BLaER1 treated with 17β-estradiol and CSF1 and Interleukin-3, amounts not matched to agents 10 nM and 100 nM (cell line): ENCODE measurements at regions not wholly inside any gene's neighbourhood (a gene's known extent, or its start where the extent isn't known, plus 50 kb on each side); places are given as distances from the start of the nearest gene placed in this dataset.

ENCODE experiments used
- H3K27ac ChIP-seq, 11 experiments: shearing (Covaris generic); formaldehyde crosslinking; 2 replicates each; pipeline ENCODE4 v1.8.1; 2022
- H3K27me3 ChIP-seq, 11 experiments: shearing (Covaris generic); formaldehyde crosslinking; 2 replicates each; pipeline ENCODE4 v1.8.1; 2022
- H3K36me3 ChIP-seq, 11 experiments: shearing (Covaris generic); formaldehyde crosslinking; 2 replicates each; pipeline ENCODE4 v1.8.1; 2022
- H3K4me1 ChIP-seq, 10 experiments: shearing (Covaris generic); formaldehyde crosslinking; 2 replicates each; pipeline ENCODE4 v1.8.1; 2022
- H3K4me2 ChIP-seq, 11 experiments: shearing (Covaris generic); formaldehyde crosslinking; 2 replicates each; pipeline ENCODE4 v1.8.1; 2022
- H3K4me3 ChIP-seq, 10 experiments: shearing (Covaris generic); formaldehyde crosslinking; 2 replicates each; pipeline ENCODE4 v1.8.1; 2022
- H3K9ac ChIP-seq, 11 experiments: shearing (Covaris generic); formaldehyde crosslinking; 2 replicates each; pipeline ENCODE4 v1.8.1; 2022
- H3K9me3 ChIP-seq, 11 experiments: shearing (Covaris generic); formaldehyde crosslinking; replicated peaks in 1 of 11; 2 replicates each; pipeline ENCODE4 v1.8.1; 2022
- H4K20me1 ChIP-seq, 11 experiments: shearing (Covaris generic); formaldehyde crosslinking; 2 replicates each; pipeline ENCODE4 v1.8.1; 2022
- Cebpa-rat ChIP-seq, 11 experiments: shearing (Covaris generic); IDR thresholded peaks; 2 replicates each; pipeline ENCODE4 v1.8.1; 2022

- Histone ChIP-seq H3K9me3 (peaks cover 0 to 10% (median 0%) of the 10 kb centered on the region in 11 experiments; a peak in 2 of 22 replicates), H3K27me3 (no peaks in the 10 kb centered on the region), H3K27ac (no peak overlapping the region), H3K4me1 (peaks cover 0 to 7% (median 0%) of the 10 kb centered on the region in 10 experiments; a peak in 4 of 20 replicates), H3K4me2 (peak overlapping the region in 1 of 11 experiments; percentile 30; a peak in 2 of 22 replicates), H4K20me1 (no peaks in the 10 kb centered on the region), H3K9ac (no peak overlapping the region), H3K4me3 (no peak overlapping the region), H3K36me3 (no peaks in the 10 kb centered on the region)
- no peak for TF ChIP-seq Cebpa-rat (IDR thresholded peaks at IDR 0.05)
Observed at GRCh38 chr4:186016796-186017195, 52.2 kb upstream of the TLR3 start.

DNA sequence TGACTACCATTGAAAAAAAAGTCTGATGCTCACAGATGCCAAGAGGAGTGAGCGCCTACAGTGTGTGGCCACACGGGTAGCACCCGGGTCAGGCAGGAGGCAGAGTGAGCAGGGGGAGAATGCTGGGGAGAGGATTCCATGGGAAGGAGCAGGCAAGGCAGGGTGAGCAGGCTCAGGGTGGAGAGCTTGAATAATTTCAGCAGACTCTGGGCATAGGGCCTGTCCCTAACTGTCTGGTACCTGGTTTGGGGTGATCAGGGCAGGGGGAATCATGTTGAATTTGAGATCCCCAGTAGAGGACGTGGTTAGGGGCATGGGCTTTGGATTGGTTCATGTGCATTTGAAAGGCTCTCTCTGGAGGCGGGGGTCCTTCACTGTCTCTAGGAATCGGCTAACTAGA is 51.2 kb upstream of the TLR3 start:
- Histone ChIP-seq H3K9me3 (peaks cover 0 to 10% (median 0%) of the 10 kb centered on the region in 11 experiments; a peak in 2 of 22 replicates), H3K27me3 (no peaks in the 10 kb centered on the region), H3K27ac (no peak overlapping the region), H3K4me3 (no peak overlapping the region), H3K4me1 (peaks cover 0 to 7% (median 0%) of the 10 kb centered on the region in 10 experiments; a peak in 4 of 20 replicates), H3K4me2 (no peak overlapping the region), H3K9ac (no peak overlapping the region), H3K36me3 (no peaks in the 10 kb centered on the region), H4K20me1 (no peaks in the 10 kb centered on the region)
- no peak for TF ChIP-seq Cebpa-rat (IDR thresholded peaks at IDR 0.05)

DNA sequence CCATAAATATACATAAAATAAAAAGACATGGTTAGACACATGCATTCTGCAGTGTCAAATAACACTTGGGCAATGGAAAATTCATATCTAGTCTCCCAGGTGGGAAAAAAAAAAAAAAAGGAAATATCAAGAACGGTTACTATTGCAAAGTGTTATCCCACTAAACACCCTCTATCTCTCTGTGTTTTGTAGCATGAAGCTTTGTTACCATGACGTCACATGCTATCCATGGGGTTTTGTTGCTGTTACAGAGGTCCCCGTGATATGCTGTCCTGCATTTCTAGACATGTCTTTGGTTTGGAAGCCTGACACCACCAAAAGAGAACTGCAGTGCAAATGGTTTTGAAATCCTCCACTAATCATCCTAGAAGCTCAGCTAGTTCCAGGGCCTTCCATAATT is 50.7 kb upstream of the TLR3 start:
- H3K9ac ChIP-seq = no peak overlapping the region
- no peaks in the 10 kb centered on the region for H4K20me1 ChIP-seq
- peaks cover 0 to 10% (median 0%) of the 10 kb centered on the region in 11 experiments; a peak in 2 of 22 replicates for H3K9me3 ChIP-seq
- no peak for TF ChIP-seq Cebpa-rat (IDR thresholded peaks at IDR 0.05)
- H3K27ac ChIP-seq = no peak overlapping the region
- no peaks in the 10 kb centered on the region for H3K36me3 ChIP-seq
- H3K27me3 ChIP-seq = no peaks in the 10 kb centered on the region
- H3K4me1 ChIP-seq = peaks cover 0 to 7% (median 0%) of the 10 kb centered on the region in 10 experiments; a peak in 4 of 20 replicates
- H3K4me3 ChIP-seq = no peak overlapping the region
- H3K4me2 ChIP-seq = no peak overlapping the region

DNA sequence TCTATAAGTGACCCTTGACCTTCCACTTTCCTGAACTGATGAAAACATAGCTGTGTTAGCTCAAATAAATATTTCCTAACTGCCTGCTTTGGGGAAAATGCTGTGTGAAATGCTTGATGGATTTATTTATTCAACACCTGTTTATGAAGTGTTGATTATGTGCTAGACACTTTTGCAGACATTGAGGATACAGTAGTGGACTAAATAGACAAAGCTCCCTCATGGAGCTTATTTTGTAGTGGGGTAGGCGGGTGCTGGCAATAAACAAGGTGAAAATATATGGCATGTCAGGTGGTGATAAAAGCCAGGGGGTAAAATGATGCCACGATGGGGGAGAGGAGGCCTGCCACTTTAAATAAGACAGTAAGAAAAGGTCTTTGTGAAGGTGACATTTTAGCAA is 50.2 kb upstream of the TLR3 start:
- H3K4me1 ChIP-seq = peaks cover 0 to 7% (median 0%) of the 10 kb centered on the region in 10 experiments; a peak in 4 of 20 replicates
- TF ChIP-seq Cebpa-rat (IDR thresholded peaks at IDR 0.05) = no peak
- H3K9me3 ChIP-seq = peaks cover 0 to 10% (median 0%) of the 10 kb centered on the region in 11 experiments; a peak in 2 of 22 replicates
- no peaks in the 10 kb centered on the region for H3K36me3 ChIP-seq
- H3K4me2 ChIP-seq = no peak overlapping the region
- no peaks in the 10 kb centered on the region for H3K27me3 ChIP-seq
- no peak overlapping the region for H3K4me3 ChIP-seq
- no peak overlapping the region for H3K9ac ChIP-seq
- no peak overlapping the region for H3K27ac ChIP-seq
- no peaks in the 10 kb centered on the region for H4K20me1 ChIP-seq
